Epithelial cell of prostate (primary cell): ENCODE measurements at regions not wholly inside any gene's neighbourhood (a gene's known extent, or its start where the extent isn't known, plus 50 kb on each side); places are given as distances from the start of the nearest gene placed in this dataset.
A peak's percentile ranks its signal among the peaks of the same experiment; 100 is the strongest.
"Not testable (repeated sequence)": the region's sequence is repeated elsewhere in the genome, so short reads cannot be mapped to it uniquely, and the experiment has no call there.

Experiments used
- DNase-seq: peaks from one replicate; pipeline ENCODE4 v3.0.0-alpha.2; 2011; ENCODE audit warnings: low read depth, low spot score
- H3K27ac ChIP-seq: fragments of 450-650 bp; 2 replicates; pipeline ENCODE4 v1.5.1; 2017; ENCODE audit warnings: mild to moderate bottlenecking

DNA sequence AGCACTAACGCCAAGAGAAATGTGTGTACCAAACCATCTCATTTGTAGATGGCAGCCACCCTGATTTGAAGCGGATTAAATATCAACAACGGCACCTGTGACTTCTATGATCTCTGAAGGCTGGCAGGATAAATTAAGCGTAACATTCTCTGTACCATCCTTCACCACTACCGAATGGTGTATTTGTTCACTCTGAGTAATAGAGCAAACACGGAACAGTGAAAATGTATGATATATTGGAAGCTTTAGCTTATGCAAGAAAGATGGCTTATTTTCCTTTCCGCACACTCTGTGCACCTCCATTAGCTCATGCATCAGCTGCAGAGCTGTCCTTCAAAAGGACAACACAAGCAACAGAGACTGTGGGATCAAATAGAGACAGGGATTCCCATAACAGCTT is 431.1 kb downstream of the PRELID2 start:
- no peak for DNase-seq
- H3K27ac ChIP-seq = no peak overlapping the region

DNA sequence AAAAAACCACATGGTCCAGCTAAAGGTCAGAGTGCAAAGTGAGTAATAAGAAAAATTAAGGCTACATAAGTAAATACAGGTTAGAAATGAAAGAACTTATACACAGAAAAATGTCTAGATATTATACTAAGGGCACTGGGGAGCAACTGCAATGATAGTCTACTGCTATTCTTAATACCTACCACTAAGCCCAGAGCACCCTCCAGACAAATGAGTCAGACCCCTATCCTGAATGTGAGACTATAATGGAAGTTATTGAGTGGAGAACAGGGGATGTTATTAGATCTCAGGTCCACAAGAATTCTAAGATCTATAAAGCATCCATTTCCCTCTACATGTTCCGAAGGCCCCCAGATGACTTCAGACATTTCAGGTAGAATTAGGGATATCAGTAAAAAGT is 438.3 kb downstream of the PRELID2 start:
- no peak overlapping the region for H3K27ac ChIP-seq
- DNase-seq = no peak

DNA sequence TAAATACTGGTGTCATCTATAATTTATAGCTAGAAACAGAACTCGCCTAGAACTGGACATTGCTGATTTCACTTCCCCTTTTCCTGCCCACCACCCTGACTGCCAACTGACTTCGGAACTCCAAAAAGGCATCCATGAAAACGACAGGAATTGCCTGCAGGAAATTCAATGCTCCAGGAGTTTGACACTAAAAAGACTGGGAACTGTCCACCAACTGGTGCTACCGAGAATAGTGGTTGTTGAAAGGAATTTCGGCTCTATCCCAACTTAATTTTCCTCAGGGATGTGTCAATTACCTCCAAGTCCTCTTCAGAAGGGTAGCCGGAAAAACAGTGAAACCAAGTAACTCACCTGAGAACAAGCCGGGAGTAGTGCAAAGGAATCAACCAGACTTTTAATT is 440.0 kb downstream of the PRELID2 start:
- not testable (repeated sequence) for H3K27ac ChIP-seq, DNase-seq

- no peak overlapping the region for H3K27ac ChIP-seq
- no peak for DNase-seq
Measured at GRCh38 chr5:145393426-145393825, 441.7 kb downstream of the PRELID2 start.

GRCh38 chr5:145389047-145389446 is 446.1 kb downstream of the PRELID2 start:
- no peak for DNase-seq
- H3K27ac ChIP-seq = no peak overlapping the region

GRCh38 chr5:145385276-145385675 is 449.9 kb downstream of the PRELID2 start:
- H3K27ac ChIP-seq = no peak overlapping the region
- no peak for DNase-seq

DNA sequence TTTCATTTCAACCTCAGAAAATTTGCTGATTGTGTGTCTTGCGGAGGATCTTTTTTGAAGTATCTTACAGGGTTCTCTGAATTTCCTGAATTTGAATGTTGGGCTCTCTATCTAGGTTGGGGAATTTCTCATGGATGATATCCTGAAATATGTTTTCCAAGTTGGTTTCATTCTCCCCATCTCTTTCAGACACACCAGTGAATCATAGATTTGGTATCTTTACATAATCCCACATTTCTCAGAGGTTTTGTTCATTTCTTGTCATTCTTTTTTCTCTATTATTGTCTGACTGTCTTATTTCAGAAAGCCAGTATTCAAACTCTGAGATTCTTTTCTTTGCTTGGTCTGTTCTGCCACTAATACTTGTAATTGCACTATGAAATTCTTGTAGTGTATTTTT is 456.9 kb downstream of the PRELID2 start:
- H3K27ac ChIP-seq = no peak overlapping the region
- no peak for DNase-seq

GRCh38 chr5:145375521-145375920 is 459.6 kb downstream of the PRELID2 start:
- DNase-seq = no peak
- no peak overlapping the region for H3K27ac ChIP-seq

- H3K27ac ChIP-seq = no peak overlapping the region
- DNase-seq = no peak
Measured at GRCh38 chr5:145365464-145365863, 469.7 kb downstream of the PRELID2 start.

- peak; percentile 44 for DNase-seq
- peak overlapping the region; percentile 88 for H3K27ac ChIP-seq
Measured at GRCh38 chr5:145362266-145362665, 472.9 kb downstream of the PRELID2 start.

DNA sequence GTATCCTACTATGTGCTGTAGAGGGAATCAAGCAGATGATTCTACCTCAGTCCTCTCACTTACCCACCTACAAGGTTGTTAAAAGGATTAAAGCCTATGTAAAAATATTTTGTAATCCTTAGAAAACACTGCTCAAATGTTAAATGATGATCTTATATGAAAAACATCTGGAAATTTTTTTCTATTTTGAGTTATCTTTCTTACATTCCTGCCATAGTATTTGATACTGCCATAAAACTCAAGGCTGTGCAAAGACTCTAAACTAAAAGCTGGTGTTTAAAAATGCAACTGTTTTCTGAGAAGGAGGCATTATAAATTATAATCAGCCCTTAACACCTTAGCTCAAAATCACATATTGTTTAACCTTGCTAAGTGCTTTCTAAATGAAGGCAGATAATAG is 474.2 kb downstream of the PRELID2 start:
- no peak for DNase-seq
- H3K27ac ChIP-seq = no peak overlapping the region

DNA sequence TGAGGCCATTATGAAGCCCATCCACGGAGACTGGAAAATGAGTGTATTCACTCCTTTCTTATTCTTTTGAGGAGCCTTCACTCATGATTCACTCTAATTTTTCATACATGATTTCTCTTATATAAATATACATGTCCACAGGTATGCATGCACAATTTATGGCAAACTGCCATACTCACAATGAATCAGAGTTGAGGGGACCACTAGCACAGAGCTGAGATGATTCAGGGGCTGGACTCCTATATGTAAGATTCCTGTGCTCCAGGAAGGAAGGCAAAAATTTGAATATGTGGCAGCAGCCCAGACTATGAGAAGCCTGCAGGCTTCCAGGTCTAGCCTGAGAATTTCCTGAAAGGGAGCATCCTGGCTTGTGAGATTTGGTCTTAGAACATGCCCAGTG is 484.6 kb downstream of the PRELID2 start:
- peak overlapping the region; percentile 15 for H3K27ac ChIP-seq
- DNase-seq = peak; percentile 75

GRCh38 chr5:145347026-145347616 is 488.0 kb downstream of the PRELID2 start:
- no peak for DNase-seq
- no peak overlapping the region for H3K27ac ChIP-seq

DNA sequence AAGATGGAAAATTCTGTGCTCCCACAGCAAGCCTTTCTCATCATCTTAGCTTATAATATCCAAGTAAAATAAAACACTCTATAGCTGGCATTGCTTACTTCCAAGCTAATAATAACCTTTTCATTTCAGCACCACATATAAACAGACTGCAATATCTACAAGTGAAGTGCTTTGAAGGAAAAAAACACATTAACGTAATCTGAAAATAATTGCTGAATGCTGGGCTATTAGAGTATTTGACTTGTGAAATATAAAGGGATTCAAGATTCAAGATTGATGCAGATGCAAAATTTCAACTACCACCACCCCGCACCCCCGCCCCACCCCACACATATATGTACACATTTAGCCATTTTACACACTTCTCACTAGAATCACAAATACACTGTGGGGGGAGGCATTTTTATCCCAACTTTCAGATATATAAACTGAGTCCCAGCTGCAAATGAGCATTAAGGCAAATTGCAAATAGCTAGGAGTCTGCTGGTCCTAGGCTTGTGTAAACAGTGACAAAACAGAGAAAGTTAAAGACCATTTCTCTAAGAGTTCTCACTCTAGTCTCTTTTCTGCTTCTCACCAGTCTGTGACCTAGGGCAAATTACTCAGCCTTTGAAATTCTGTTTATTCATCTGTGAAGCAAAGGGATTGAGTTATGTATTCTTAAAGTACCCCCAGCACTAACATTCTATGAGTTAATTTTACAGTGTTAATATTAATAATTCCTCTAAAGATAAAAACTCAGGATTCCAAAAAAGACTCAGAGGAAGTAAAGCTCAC is 489.4 kb downstream of the PRELID2 start:
- H3K27ac ChIP-seq = no peak overlapping the region
- no peak for DNase-seq

- peak overlapping the region; percentile 6 for H3K27ac ChIP-seq
- DNase-seq = no peak
Measured at GRCh38 chr5:145341842-145342241, 493.3 kb downstream of the PRELID2 start.

- DNase-seq = no peak
- H3K27ac ChIP-seq = no peak overlapping the region
Measured at GRCh38 chr5:145340099-145340498, 495.0 kb downstream of the PRELID2 start.

- no peak overlapping the region for H3K27ac ChIP-seq
- DNase-seq = no peak
Measured at GRCh38 chr5:145324767-145325479, 510.2 kb downstream of the PRELID2 start.

DNA sequence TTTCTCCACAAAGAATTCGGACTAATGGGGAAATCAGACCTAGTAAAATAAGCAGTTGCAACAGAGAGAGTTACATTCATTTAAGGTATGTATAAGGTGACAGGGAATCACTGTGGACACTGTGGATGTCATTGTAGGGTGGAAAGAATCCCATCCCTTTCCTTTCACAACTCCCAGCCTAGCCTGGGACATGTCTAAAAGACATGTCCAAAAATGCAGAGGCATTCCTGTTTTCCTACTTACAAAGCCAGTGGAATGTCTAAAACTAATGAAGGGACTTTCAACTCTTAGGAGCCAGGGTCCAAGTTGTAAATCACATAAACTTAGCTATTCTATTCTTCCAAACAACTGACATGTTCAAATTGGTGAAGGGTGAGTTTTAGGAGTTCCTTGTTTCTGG is 511.0 kb downstream of the PRELID2 start:
- no peak for DNase-seq
- no peak overlapping the region for H3K27ac ChIP-seq

- DNase-seq = no peak
- no peak overlapping the region for H3K27ac ChIP-seq
Measured at GRCh38 chr5:145316282-145316681, 518.9 kb downstream of the PRELID2 start.

- no peak for DNase-seq
- no peak overlapping the region for H3K27ac ChIP-seq
Measured at GRCh38 chr5:145307866-145308382, 527.2 kb downstream of the PRELID2 start.

GRCh38 chr5:145295236-145295835 is 539.8 kb downstream of the PRELID2 start:
- DNase-seq = no peak
- no peak overlapping the region for H3K27ac ChIP-seq
